GM12892 (cell line): ENCODE measurements at regions not wholly inside any gene's neighbourhood (a gene's known extent, or its start where the extent isn't known, plus 50 kb on each side); places are given as distances from the start of the nearest gene placed in this dataset.

Source experiments
- POLR2A ChIP-seq: IDR thresholded peaks from 2 replicates; pipeline ENCODE4 v1.6.1; 2011; ENCODE audit warnings: low read depth, low read length, control low read depth
- TAF1 ChIP-seq: IDR thresholded peaks from 2 replicates; pipeline ENCODE4 v1.6.1; 2011; ENCODE audit warnings: low read depth, mild to moderate bottlenecking, control low read depth, low read length, borderline replicate concordance

GRCh38 chr3:30198162-30198561 lies 408.2 kb upstream of the TGFBR2 start:
- TF ChIP-seq POLR2A (no peak), TAF1 (no peak)
